Endothelial cell of umbilical vein (primary cell): ENCODE measurements at regions not wholly inside any gene's neighbourhood (a gene's known extent, or its start where the extent isn't known, plus 50 kb on each side); places are given as distances from the start of the nearest gene placed in this dataset.

ENCODE experiments used
- BruUV-seq: library from RNA; stranded (reverse); fragments of 400-500 nt; replicated peaks from 2 replicates; lab custom pipeline; 2021; lab: Mats Ljungman, UMichigan
- CTCF ChIA-PET: fragments of 300-600, 350-600 bp; sonication (Branson Sonifier 250); formaldehyde crosslinking; loops from one replicate; lab custom pipeline; 2021; ENCODE audit warnings: antibody characterized with exemption, inconsistent platforms; lab: Charles Lee
- POLR2A ChIA-PET: fragments of 300-600, 350-600 bp; sonication (Branson Sonifier 250); formaldehyde crosslinking; loops from one replicate; lab custom pipeline; 2021; ENCODE audit warnings: antibody characterized with exemption, inconsistent platforms; lab: Charles Lee
- DNase-seq: peaks from one replicate; pipeline ENCODE4 v3.0.0-alpha.2; 2011; ENCODE audit warnings: low read depth, low spot score
- FAIRE-seq: peaks from 2 replicates; lab custom pipeline; 2011; peaks lifted over from hg19 to GRCh38; lab: Jason Lieb, UNC
- H2AFZ ChIP-seq: 2 replicates; pipeline ENCODE4 v1.6.0; 2012; ENCODE audit warnings: low read depth, low read length, control low read depth, inconsistent platforms
- H3K27ac ChIP-seq: 2 replicates; pipeline ENCODE4 v1.5.1; 2011; ENCODE audit warnings: low read depth, mild to moderate bottlenecking, control low read depth, low read length, moderate library complexity; ENCODE audit not compliant: insufficient read depth
- H3K27me3 ChIP-seq, 2 experiments: 2 replicates each; pipeline versions ENCODE4 v1.6.0 to v1.6.1; 2011; ENCODE audit warnings: low read length in 2 of 2, mixed read lengths in 1 of 2; ENCODE audit not compliant: control insufficient read depth in 2 of 2, insufficient read depth in 2 of 2
- H3K36me3 ChIP-seq, 2 experiments: 2 replicates in 1 of 2; 3 replicates in 1 of 2; pipeline ENCODE4 v1.5.1; 2011; ENCODE audit warnings: low read length in 2 of 2, mild to moderate bottlenecking in 1 of 2, moderate library complexity in 1 of 2; ENCODE audit not compliant: control insufficient read depth in 2 of 2, insufficient read depth in 2 of 2; ENCODE audit errors: extremely low read depth in 1 of 2
- H3K4me1 ChIP-seq: 3 replicates; pipeline ENCODE4 v1.5.1; 2011; ENCODE audit warnings: mild to moderate bottlenecking, low read length; ENCODE audit not compliant: control insufficient read depth, insufficient read depth; ENCODE audit errors: extremely low read depth
- H3K4me2 ChIP-seq: 2 replicates; pipeline ENCODE4 v1.6.1; 2011; ENCODE audit warnings: low read length, control low read depth, mixed read lengths; ENCODE audit not compliant: insufficient read depth
- H3K4me3 ChIP-seq, 3 experiments: fragments of 200-600 bp in 1 of 3; sonication (generic), shearing (Covaris generic) in 1 of 3; replicated peaks in 1 of 3; 2 replicates each; pipeline ENCODE4 v1.5.1; 2011 to 2016; ENCODE audit warnings: control low read depth in 3 of 3, low read length in 3 of 3, mild to moderate bottlenecking in 2 of 3, inconsistent platforms in 1 of 3, low read depth in 1 of 3, moderate library complexity in 1 of 3; ENCODE audit not compliant: insufficient read depth in 1 of 3
- H3K79me2 ChIP-seq: 2 replicates; pipeline ENCODE4 v1.6.0; 2012; ENCODE audit warnings: low read length, inconsistent platforms; ENCODE audit not compliant: control insufficient read depth, insufficient read depth
- H3K9ac ChIP-seq: replicated peaks from 2 replicates; pipeline ENCODE3; 2011; ENCODE audit warnings: low read length, control low read depth; ENCODE audit not compliant: insufficient read depth; ENCODE audit errors: extremely low read depth
- H3K9me1 ChIP-seq: replicated peaks from 3 replicates; pipeline ENCODE4 v1.6.0; 2011; ENCODE audit warnings: mild to moderate bottlenecking, low read length; ENCODE audit not compliant: control insufficient read depth, insufficient read depth; ENCODE audit errors: extremely low read depth
- H3K9me3 ChIP-seq: replicated peaks from 2 replicates; pipeline ENCODE4 v1.5.1; 2012; ENCODE audit warnings: low read length, inconsistent platforms; ENCODE audit not compliant: control insufficient read depth, insufficient read depth
- H4K20me1 ChIP-seq: replicated peaks from 2 replicates; pipeline ENCODE3; 2011; ENCODE audit warnings: mild to moderate bottlenecking, low read length; ENCODE audit not compliant: control insufficient read depth, insufficient read depth; ENCODE audit errors: extremely low read depth
- EZH2 ChIP-seq: IDR thresholded peaks from 2 replicates; pipeline ENCODE4 v1.6.1; 2012; ENCODE audit warnings: borderline replicate concordance, low read depth, mild to moderate bottlenecking, moderate library complexity, low read length, inconsistent platforms; ENCODE audit not compliant: severe bottlenecking
- FOS ChIP-seq: IDR thresholded peaks from 2 replicates; pipeline ENCODE4 v1.6.1; 2011; ENCODE audit warnings: mild to moderate bottlenecking, low read length, moderate library complexity, borderline replicate concordance; ENCODE audit not compliant: insufficient read depth
- JUN ChIP-seq: IDR thresholded peaks from 2 replicates; pipeline ENCODE4 v1.6.1; 2011; ENCODE audit warnings: borderline replicate concordance, low read depth; ENCODE audit not compliant: insufficient read length, insufficient read depth
- MYC ChIP-seq: IDR thresholded peaks from one replicate; pipeline ENCODE4 v1.6.1; 2011; ENCODE audit warnings: mild to moderate bottlenecking, low read depth, low read length
- POLR2AphosphoS5 ChIP-seq: IDR thresholded peaks from 2 replicates; pipeline ENCODE4 v1.6.1; 2012; ENCODE audit warnings: low read depth, mild to moderate bottlenecking, control low read depth, low read length, moderate library complexity; ENCODE audit not compliant: insufficient read depth
- dilution Hi-C: fragments of 300-500 bp; cut with MboI; formaldehyde crosslinking; loops from one replicate; pipeline ENCODE4 v1.15.0; 2019; ENCODE audit warnings: low sequenced_read_pairs; ENCODE audit not compliant: extremely low pct_ligation_motif_present
- intact Hi-C: fragments of 100-400 bp; cut with micrococcal nuclease; formaldehyde crosslinking; loops from one replicate; pipeline ENCODE4 v1.10.0; 2022
- TF ChIP-seq, protein P1 (sequence below), 2 donors: IDR thresholded peaks; 1 replicate in 1 of 2; 2 replicates in 1 of 2; pipeline ENCODE4 v1.5.1; 2011; ENCODE audit warnings: low read length in 2 of 2, mild to moderate bottlenecking in 2 of 2, moderate library complexity in 2 of 2, control low read depth in 1 of 2, inconsistent platforms in 1 of 2, low read depth in 1 of 2; ENCODE audit not compliant: insufficient read depth in 1 of 2; ENCODE audit errors: extremely low read depth in 1 of 2

- Histone ChIP-seq H2AFZ (no peak overlapping the region), H3K27me3 (no peaks in the 10 kb centered on the region), H4K20me1 (no peaks in the 10 kb centered on the region), H3K27ac (no peak overlapping the region), H3K9ac (no peak overlapping the region), H3K9me1 (no peaks in the 10 kb centered on the region), H3K4me2 (no peak overlapping the region), H3K79me2 (no peaks in the 10 kb centered on the region), H3K36me3 (no peaks in the 10 kb centered on the region), H3K9me3 (no peaks in the 10 kb centered on the region), H3K4me3 (no peak overlapping the region), H3K4me1 (no peaks in the 10 kb centered on the region)
- dilution Hi-C loops (no loop called here), intact Hi-C loops (no loop called here)
- no TSS peak for BruUV-seq
- FAIRE-seq (no peak), DNase-seq (no peak)
- no peak for TF ChIP-seq JUN
- TF ChIP-seq, protein P1, sequence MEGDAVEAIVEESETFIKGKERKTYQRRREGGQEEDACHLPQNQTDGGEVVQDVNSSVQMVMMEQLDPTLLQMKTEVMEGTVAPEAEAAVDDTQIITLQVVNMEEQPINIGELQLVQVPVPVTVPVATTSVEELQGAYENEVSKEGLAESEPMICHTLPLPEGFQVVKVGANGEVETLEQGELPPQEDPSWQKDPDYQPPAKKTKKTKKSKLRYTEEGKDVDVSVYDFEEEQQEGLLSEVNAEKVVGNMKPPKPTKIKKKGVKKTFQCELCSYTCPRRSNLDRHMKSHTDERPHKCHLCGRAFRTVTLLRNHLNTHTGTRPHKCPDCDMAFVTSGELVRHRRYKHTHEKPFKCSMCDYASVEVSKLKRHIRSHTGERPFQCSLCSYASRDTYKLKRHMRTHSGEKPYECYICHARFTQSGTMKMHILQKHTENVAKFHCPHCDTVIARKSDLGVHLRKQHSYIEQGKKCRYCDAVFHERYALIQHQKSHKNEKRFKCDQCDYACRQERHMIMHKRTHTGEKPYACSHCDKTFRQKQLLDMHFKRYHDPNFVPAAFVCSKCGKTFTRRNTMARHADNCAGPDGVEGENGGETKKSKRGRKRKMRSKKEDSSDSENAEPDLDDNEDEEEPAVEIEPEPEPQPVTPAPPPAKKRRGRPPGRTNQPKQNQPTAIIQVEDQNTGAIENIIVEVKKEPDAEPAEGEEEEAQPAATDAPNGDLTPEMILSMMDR (IDR thresholded peaks at IDR 0.05; ENCODE audit: extremely low read depth in 1 of 2, insufficient read depth in 1 of 2, low read depth in 1 of 2, low read length in 2 of 2): no peak
- TF ChIP-seq FOS: no peak
- no peak for TF ChIP-seq MYC
- TF ChIP-seq POLR2AphosphoS5: no peak
- no peak for TF ChIP-seq EZH2
- CTCF ChIA-PET: no interaction called here
- POLR2A ChIA-PET: no interaction called here
Measured at GRCh38 chr4:162239992-162240769, 76.4 kb upstream of the FSTL5 start.
